Caki2 (cell line): ENCODE measurements at regions not wholly inside any gene's neighbourhood (a gene's known extent, or its start where the extent isn't known, plus 50 kb on each side); places are given as distances from the start of the nearest gene placed in this dataset.
"Not testable (repeated sequence)": the region's sequence is repeated elsewhere in the genome, so short reads cannot be mapped to it uniquely, and the experiment has no call there.

Experiments used
- DNase-seq: peaks from one replicate; pipeline ENCODE4 v3.0.0-alpha.2; 2015; ENCODE audit warnings: low read depth
- in situ Hi-C: cut with HindIII; loops from 2 replicates; pipeline ENCODE4 v1.10.0; 2016; ENCODE audit warnings: low sequenced_read_pairs, low pct_unique_long_range_greater_than_20kb, mixed read lengths

- in situ Hi-C loops = no loop called here
- no peak for DNase-seq
These were observed 289.2 kb upstream of the SFSWAP start for GRCh38 chr12:131421509-131422186.

GRCh38 chr12:131422187-131422520, 288.7 kb upstream of the SFSWAP start:
- in situ Hi-C loops = no loop called here
- DNase-seq = no peak

- DNase-seq = no peak
- in situ Hi-C loops = no loop called here
These were observed 288.1 kb upstream of the SFSWAP start for GRCh38 chr12:131422744-131423143.

- no peak for DNase-seq
- in situ Hi-C loops = no loop called here
These were observed 286.6 kb upstream of the SFSWAP start for GRCh38 chr12:131424270-131424669.

- no peak for DNase-seq
- in situ Hi-C loops = no loop called here
These were observed 285.5 kb upstream of the SFSWAP start for GRCh38 chr12:131425112-131426075.

GRCh38 chr12:131428091-131428685, 282.7 kb upstream of the SFSWAP start:
- no peak for DNase-seq
- in situ Hi-C loops = no loop called here

GRCh38 chr12:131429221-131429620, 281.7 kb upstream of the SFSWAP start:
- in situ Hi-C loops, DNase-seq: not testable (repeated sequence)

GRCh38 chr12:131429697-131430096, 281.2 kb upstream of the SFSWAP start:
- DNase-seq, in situ Hi-C loops: not testable (repeated sequence)

- in situ Hi-C loops = no loop called here
- DNase-seq = no peak
These were observed 280.6 kb upstream of the SFSWAP start for GRCh38 chr12:131430158-131430742.

GRCh38 chr12:131431126-131431655, 279.7 kb upstream of the SFSWAP start:
- in situ Hi-C loops = not testable (repeated sequence)

GRCh38 chr12:131432532-131433260, 278.2 kb upstream of the SFSWAP start:
- DNase-seq = no peak
- in situ Hi-C loops = no loop called here

More at GRCh38 chr12:131431126-131431655, 279.7 kb upstream of the SFSWAP start:
- not testable (repeated sequence) for DNase-seq

- in situ Hi-C loops = no loop called here
These were observed 276.4 kb upstream of the SFSWAP start for GRCh38 chr12:131434208-131435125.

GRCh38 chr12:131436922-131437705, 273.8 kb upstream of the SFSWAP start:
- DNase-seq = no peak
- in situ Hi-C loops = no loop called here

More at GRCh38 chr12:131434208-131435125, 276.4 kb upstream of the SFSWAP start:
- no peak for DNase-seq

GRCh38 chr12:131437706-131438492, 273.0 kb upstream of the SFSWAP start:
- no peak for DNase-seq
- in situ Hi-C loops = no loop called here

GRCh38 chr12:131438493-131438835, 272.4 kb upstream of the SFSWAP start:
- DNase-seq = not testable (repeated sequence)

GRCh38 chr12:131438881-131439280, 272.0 kb upstream of the SFSWAP start:
- no peak for DNase-seq
- in situ Hi-C loops = no loop called here

More at GRCh38 chr12:131438493-131438835, 272.4 kb upstream of the SFSWAP start:
- in situ Hi-C loops = not testable (repeated sequence)
